ENCODE measurements at regions not wholly inside any gene's neighbourhood (a gene's known extent, or its start where the extent isn't known, plus 50 kb on each side); places are given as distances from the start of the nearest gene placed in this dataset.

DNA sequence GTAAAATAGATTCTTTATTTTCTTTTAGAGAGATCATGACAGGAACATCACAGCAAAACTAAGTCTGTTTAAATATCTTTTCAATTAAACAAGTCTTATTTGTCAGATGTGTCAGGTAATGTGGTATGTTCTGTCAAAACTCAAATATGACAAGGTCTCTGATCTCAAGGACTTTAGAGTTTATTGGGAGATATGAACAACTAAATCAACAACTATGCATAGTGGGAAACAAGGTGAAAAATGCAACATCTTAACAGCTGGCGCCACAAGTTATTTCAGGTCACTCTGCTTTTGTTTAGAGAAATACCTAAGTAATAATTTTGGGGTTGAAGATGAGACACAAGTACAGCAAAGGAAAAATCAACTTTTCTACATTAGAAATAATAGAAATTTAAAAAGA, 779.4 kb upstream of the ADGRL4 start:
- TF ChIP-seq EP300 (IDR thresholded peaks at IDR 0.05; ENCODE audit: borderline replicate concordance) = no peak
- TF ChIP-seq, protein P1, sequence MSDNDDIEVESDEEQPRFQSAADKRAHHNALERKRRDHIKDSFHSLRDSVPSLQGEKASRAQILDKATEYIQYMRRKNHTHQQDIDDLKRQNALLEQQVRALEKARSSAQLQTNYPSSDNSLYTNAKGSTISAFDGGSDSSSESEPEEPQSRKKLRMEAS (IDR thresholded peaks at IDR 0.05) = no peak
- TF ChIP-seq EGR1 (IDR thresholded peaks at IDR 0.05) = no peak
- no peak for TF ChIP-seq NFIC (IDR thresholded peaks at IDR 0.05)
- no peak for TF ChIP-seq YY1 (IDR thresholded peaks at IDR 0.05; ENCODE audit: low read depth)
- TF ChIP-seq, protein P2, sequence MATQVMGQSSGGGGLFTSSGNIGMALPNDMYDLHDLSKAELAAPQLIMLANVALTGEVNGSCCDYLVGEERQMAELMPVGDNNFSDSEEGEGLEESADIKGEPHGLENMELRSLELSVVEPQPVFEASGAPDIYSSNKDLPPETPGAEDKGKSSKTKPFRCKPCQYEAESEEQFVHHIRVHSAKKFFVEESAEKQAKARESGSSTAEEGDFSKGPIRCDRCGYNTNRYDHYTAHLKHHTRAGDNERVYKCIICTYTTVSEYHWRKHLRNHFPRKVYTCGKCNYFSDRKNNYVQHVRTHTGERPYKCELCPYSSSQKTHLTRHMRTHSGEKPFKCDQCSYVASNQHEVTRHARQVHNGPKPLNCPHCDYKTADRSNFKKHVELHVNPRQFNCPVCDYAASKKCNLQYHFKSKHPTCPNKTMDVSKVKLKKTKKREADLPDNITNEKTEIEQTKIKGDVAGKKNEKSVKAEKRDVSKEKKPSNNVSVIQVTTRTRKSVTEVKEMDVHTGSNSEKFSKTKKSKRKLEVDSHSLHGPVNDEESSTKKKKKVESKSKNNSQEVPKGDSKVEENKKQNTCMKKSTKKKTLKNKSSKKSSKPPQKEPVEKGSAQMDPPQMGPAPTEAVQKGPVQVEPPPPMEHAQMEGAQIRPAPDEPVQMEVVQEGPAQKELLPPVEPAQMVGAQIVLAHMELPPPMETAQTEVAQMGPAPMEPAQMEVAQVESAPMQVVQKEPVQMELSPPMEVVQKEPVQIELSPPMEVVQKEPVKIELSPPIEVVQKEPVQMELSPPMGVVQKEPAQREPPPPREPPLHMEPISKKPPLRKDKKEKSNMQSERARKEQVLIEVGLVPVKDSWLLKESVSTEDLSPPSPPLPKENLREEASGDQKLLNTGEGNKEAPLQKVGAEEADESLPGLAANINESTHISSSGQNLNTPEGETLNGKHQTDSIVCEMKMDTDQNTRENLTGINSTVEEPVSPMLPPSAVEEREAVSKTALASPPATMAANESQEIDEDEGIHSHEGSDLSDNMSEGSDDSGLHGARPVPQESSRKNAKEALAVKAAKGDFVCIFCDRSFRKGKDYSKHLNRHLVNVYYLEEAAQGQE (IDR thresholded peaks at IDR 0.05; ENCODE audit: low read depth) = no peak
- TF ChIP-seq, protein P3, sequence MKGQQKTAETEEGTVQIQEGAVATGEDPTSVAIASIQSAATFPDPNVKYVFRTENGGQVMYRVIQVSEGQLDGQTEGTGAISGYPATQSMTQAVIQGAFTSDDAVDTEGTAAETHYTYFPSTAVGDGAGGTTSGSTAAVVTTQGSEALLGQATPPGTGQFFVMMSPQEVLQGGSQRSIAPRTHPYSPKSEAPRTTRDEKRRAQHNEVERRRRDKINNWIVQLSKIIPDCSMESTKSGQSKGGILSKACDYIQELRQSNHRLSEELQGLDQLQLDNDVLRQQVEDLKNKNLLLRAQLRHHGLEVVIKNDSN (IDR thresholded peaks at IDR 0.05) = no peak
- no peak for TF ChIP-seq RAD21 (IDR thresholded peaks at IDR 0.05; ENCODE audit: low read depth)
